HUES48 (cell line): ENCODE measurements at regions not wholly inside any gene's neighbourhood (a gene's known extent, or its start where the extent isn't known, plus 50 kb on each side); places are given as distances from the start of the nearest gene placed in this dataset.
"Not testable (repeated sequence)": the region's sequence is repeated elsewhere in the genome, so short reads cannot be mapped to it uniquely, and the experiment has no call there.

Source experiments
- H3K27ac ChIP-seq: one replicate; pipeline ENCODE4 v1.7.0; 2013; ENCODE audit warnings: low read depth, low read length, inconsistent platforms
- H3K27me3 ChIP-seq: 2 replicates; pipeline ENCODE4 v1.6.1; 2013; ENCODE audit warnings: mild to moderate bottlenecking, low read length; ENCODE audit not compliant: control insufficient read depth, insufficient read depth
- H3K36me3 ChIP-seq: 2 replicates; pipeline ENCODE4 v1.6.1; 2013; ENCODE audit warnings: low read length; ENCODE audit not compliant: control insufficient read depth, insufficient read depth
- H3K4me1 ChIP-seq: 2 replicates; pipeline ENCODE4 v1.6.1; 2013; ENCODE audit warnings: mild to moderate bottlenecking, low read length; ENCODE audit not compliant: control insufficient read depth, insufficient read depth
- H3K4me3 ChIP-seq: 2 replicates; pipeline ENCODE4 v1.5.1; 2013; ENCODE audit warnings: mild to moderate bottlenecking, low read depth, low read length
- H3K9ac ChIP-seq: 2 replicates; pipeline ENCODE4 v1.6.1; 2013; ENCODE audit warnings: mild to moderate bottlenecking, low read depth, low read length, moderate library complexity
- H3K9me3 ChIP-seq: 2 replicates; pipeline ENCODE4 v1.6.1; 2013; ENCODE audit warnings: low read length; ENCODE audit not compliant: control insufficient read depth, insufficient read depth

- Histone ChIP-seq H3K27ac (no peak overlapping the region), H3K9ac (no peak overlapping the region), H3K4me3 (no peak overlapping the region)
Measured at GRCh38 chr14:38716926-38717325, 386.1 kb downstream of the SEC23A start.

DNA sequence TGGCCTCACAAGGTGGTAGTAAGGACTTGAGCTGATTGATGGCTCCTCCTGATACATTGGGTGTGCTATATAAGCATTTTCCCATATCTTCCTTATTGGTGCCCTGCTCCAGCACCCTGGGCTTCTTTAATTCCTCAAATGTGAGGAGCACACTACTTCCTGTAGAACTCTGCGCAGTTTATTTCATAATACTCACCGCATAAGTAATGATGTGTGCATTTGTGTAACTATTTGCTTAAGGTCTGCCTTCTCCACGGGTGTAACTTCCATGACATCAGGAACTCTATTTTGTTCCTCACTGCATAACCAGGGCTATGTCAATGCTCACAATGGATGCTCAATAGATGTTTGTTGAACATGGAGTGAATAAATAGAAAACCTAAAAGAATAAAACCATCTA lies 392.2 kb downstream of the SEC23A start:
- Histone ChIP-seq H3K9me3 (no peaks in the 10 kb centered on the region), H3K9ac (no peak overlapping the region), H3K27ac (no peak overlapping the region), H3K4me3 (no peak overlapping the region), H3K4me1 (no peaks in the 10 kb centered on the region), H3K27me3 (no peaks in the 10 kb centered on the region), H3K36me3 (no peaks in the 10 kb centered on the region)

More at GRCh38 chr14:38716926-38717325, 386.1 kb downstream of the SEC23A start:
- H3K36me3 ChIP-seq, result no peaks in the 10 kb centered on the region
- no peaks in the 10 kb centered on the region for H3K27me3 ChIP-seq
- H3K9me3 ChIP-seq, result no peaks in the 10 kb centered on the region
- no peaks in the 10 kb centered on the region for H3K4me1 ChIP-seq

DNA sequence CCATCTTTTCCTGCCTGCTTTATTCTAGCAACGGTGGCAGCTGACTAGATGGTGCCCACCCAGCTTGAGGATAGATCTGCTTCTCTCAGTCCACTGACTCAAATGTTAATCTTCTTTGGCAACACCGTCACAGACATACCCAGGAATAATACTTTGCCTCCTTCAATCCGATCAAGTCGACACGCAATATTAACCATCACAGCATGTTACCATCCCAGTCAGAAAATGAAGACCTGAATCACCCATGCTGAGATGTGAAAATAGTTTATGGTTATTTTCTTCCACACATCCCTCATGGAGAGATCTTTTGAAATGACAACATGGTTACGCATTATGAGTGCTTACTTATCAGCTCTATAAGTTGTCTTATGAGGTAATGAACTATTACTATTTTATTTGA lies 392.8 kb downstream of the SEC23A start:
- no peaks in the 10 kb centered on the region for H3K4me1 ChIP-seq
- H3K27me3 ChIP-seq, result no peaks in the 10 kb centered on the region
- no peaks in the 10 kb centered on the region for H3K9me3 ChIP-seq
- H3K27ac ChIP-seq, result no peak overlapping the region
- H3K36me3 ChIP-seq, result no peaks in the 10 kb centered on the region
- H3K9ac ChIP-seq, result no peak overlapping the region
- H3K4me3 ChIP-seq, result no peak overlapping the region

GRCh38 chr14:38705220-38705619 lies 397.8 kb downstream of the SEC23A start:
- no peaks in the 10 kb centered on the region for H3K4me1 ChIP-seq
- no peak overlapping the region for H3K9ac ChIP-seq
- H3K27ac ChIP-seq, result no peak overlapping the region
- no peaks in the 10 kb centered on the region for H3K27me3 ChIP-seq
- H3K36me3 ChIP-seq, result no peaks in the 10 kb centered on the region
- H3K4me3 ChIP-seq, result no peak overlapping the region
- H3K9me3 ChIP-seq, result no peaks in the 10 kb centered on the region

GRCh38 chr14:38704220-38704619 lies 398.8 kb downstream of the SEC23A start:
- Histone ChIP-seq H3K36me3 (no peaks in the 10 kb centered on the region), H3K4me3 (no peak overlapping the region), H3K4me1 (no peaks in the 10 kb centered on the region), H3K9ac (no peak overlapping the region), H3K9me3 (no peaks in the 10 kb centered on the region), H3K27ac (no peak overlapping the region), H3K27me3 (no peaks in the 10 kb centered on the region)

DNA sequence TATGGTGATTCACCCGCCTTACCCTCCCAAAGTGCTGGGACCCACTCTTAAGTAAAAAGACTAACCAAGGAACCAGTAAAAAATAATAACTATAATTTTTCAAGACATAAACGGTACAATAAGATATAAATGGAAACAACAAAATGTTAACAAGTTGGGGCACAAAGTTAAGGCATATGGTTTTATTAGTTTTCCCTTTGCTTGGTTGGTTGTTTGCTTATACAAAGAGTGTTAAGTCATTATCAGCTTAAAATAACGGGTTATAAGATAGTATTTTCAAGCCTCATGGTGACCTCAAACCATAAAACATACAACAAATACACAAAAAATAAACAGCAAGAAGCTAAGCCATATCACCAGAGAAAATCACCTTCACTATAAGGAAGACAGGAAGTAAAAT lies 406.1 kb downstream of the SEC23A start:
- Histone ChIP-seq H3K4me1 (no peaks in the 10 kb centered on the region), H3K9me3 (no peaks in the 10 kb centered on the region), H3K27ac (no peak overlapping the region), H3K36me3 (no peaks in the 10 kb centered on the region), H3K9ac (no peak overlapping the region), H3K27me3 (no peaks in the 10 kb centered on the region), H3K4me3 (no peak overlapping the region)

DNA sequence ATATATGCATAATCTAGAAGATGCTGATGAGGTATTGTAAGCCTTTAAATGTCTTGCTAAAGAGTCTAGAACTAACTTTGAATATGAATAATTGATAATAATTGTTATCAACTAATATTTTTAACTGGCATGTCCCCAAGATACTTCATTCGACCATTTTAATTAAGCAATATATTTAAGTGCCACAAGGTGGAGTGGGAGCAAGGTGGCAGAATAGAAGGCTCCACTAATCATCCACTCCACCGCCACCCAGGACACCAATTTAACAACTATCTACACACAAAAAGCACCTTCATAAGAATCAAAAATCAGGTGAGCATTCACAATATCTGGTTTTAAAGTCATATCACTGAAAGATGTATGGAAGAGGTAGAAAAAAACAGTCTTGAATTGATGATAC lies 409.6 kb downstream of the SEC23A start:
- Histone ChIP-seq H3K4me1 (no peaks in the 10 kb centered on the region), H3K36me3 (no peaks in the 10 kb centered on the region), H3K27ac (no peak overlapping the region), H3K9me3 (no peaks in the 10 kb centered on the region), H3K27me3 (no peaks in the 10 kb centered on the region), H3K4me3 (no peak overlapping the region), H3K9ac (no peak overlapping the region)

- H3K4me3 ChIP-seq, result no peak overlapping the region
- no peak overlapping the region for H3K27ac ChIP-seq
- H3K36me3 ChIP-seq, result no peaks in the 10 kb centered on the region
- no peaks in the 10 kb centered on the region for H3K9me3 ChIP-seq
- no peaks in the 10 kb centered on the region for H3K4me1 ChIP-seq
- no peak overlapping the region for H3K9ac ChIP-seq
- no peaks in the 10 kb centered on the region for H3K27me3 ChIP-seq
Measured at GRCh38 chr14:38669027-38669426, 413.1 kb upstream of the CLEC14A start.

DNA sequence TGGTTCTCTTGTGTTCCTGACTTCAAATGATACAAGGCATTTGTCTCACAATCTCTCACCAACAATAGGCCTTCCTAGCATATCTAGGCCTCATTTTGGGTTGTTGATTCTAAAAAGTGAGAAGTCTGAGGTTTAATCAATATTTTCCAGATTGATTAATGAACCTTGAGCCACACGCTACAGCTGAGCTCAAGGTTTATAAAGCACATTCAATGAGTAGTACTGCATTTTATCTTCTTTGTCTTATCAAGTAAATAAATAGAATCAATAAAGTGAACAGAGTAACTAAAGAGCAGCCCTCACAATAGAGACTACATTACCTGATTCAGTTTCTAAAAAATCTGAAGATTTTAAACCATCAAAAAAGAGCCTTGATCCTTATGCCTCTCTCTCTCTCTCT lies 407.5 kb upstream of the CLEC14A start:
- Histone ChIP-seq H3K27me3 (no peaks in the 10 kb centered on the region), H3K4me1 (no peaks in the 10 kb centered on the region), H3K9me3 (no peaks in the 10 kb centered on the region), H3K9ac (no peak overlapping the region), H3K36me3 (no peaks in the 10 kb centered on the region), H3K4me3 (no peak overlapping the region), H3K27ac (no peak overlapping the region)

DNA sequence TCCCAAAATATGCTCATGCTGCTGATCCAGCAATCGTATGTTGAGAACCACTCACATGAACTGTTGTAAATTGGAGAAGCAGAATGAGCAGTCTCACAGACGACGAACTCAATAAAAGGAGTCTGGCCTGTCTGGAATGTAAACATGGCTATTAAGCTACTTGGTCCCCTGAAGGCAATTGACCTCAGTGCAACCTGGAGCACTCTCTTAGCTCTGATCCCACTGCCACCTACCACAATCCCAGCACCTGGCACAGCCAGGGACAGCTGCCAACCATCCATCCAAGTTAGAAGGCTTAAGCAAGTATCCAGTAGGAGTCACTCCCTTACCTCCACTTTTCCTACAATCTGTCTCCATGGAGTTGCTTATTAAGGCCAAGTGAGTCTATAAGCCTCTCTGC lies 406.9 kb upstream of the CLEC14A start:
- H3K4me3 ChIP-seq, result no peak overlapping the region
- H3K9me3 ChIP-seq, result no peaks in the 10 kb centered on the region
- H3K4me1 ChIP-seq, result no peaks in the 10 kb centered on the region
- no peak overlapping the region for H3K9ac ChIP-seq
- no peaks in the 10 kb centered on the region for H3K36me3 ChIP-seq
- no peaks in the 10 kb centered on the region for H3K27me3 ChIP-seq
- H3K27ac ChIP-seq, result no peak overlapping the region

- Histone ChIP-seq H3K9me3 (no peaks in the 10 kb centered on the region), H3K4me1 (no peaks in the 10 kb centered on the region), H3K9ac (no peak overlapping the region), H3K4me3 (no peak overlapping the region), H3K27ac (no peak overlapping the region), H3K36me3 (no peaks in the 10 kb centered on the region), H3K27me3 (no peaks in the 10 kb centered on the region)
Measured at GRCh38 chr14:38646391-38646790, 390.5 kb upstream of the CLEC14A start.

GRCh38 chr14:38634913-38635312 lies 379.0 kb upstream of the CLEC14A start:
- H3K27ac ChIP-seq, H3K4me1 ChIP-seq, H3K9ac ChIP-seq, H3K4me3 ChIP-seq, H3K36me3 ChIP-seq, H3K27me3 ChIP-seq: not testable (repeated sequence)
- H3K9me3 ChIP-seq, result peaks cover 25% of the 10 kb centered on the region
